ENCODE measurements at regions not wholly inside any gene's neighbourhood (a gene's known extent, or its start where the extent isn't known, plus 50 kb on each side); places are given as distances from the start of the nearest gene placed in this dataset.
A peak's percentile ranks its signal among the peaks of the same experiment; 100 is the strongest.

DNA sequence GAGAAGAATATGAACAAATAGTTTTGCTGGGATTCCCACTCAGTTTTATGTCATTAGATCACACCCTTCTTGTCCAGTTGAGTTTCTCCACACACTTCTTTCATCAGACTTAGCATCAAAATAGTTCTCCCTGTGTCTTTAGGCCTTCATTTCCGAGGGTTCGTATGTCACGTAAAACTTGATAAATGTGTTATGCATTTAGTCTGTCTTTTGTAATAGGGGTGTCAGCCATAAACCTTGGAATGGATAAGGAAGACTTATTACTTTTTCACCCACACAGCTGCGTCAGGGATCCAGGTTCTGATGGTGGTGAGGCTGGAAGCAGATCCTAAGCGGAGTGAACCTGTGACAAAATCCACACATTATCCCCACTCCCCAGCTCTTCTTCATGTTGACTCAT is 246.8 kb downstream of the CD83 start:
- H3K9me3 ChIP-seq (ENCODE audit: control insufficient read depth, insufficient read depth, low read depth, low read length), result no peaks in the 10 kb centered on the region
- H3K4me1 ChIP-seq (ENCODE audit: control insufficient read depth, insufficient read depth, low read length), result no peaks in the 10 kb centered on the region
- ChIA-PET CTCF (no interaction called here), POLR2A (no interaction called here)
- H3K36me3 ChIP-seq (ENCODE audit: control insufficient read depth in 2 of 2, insufficient read depth in 1 of 2, low read length in 2 of 2), result no peaks in the 10 kb centered on the region
- no peak overlapping the region for H3K4me3 ChIP-seq (ENCODE audit: low read depth, low read length)
- H3K27ac ChIP-seq (ENCODE audit: extremely low read depth, low read depth, low read length), result no peak overlapping the region
- TF ChIP-seq ZNF670 (tag by site-specific recombination; IDR thresholded peaks at IDR 0.05; ENCODE audit: low read depth) (no peak), ZNF707 (tag by site-specific recombination; IDR thresholded peaks at IDR 0.05) (no peak), ZNF433 (tag by site-specific recombination; IDR thresholded peaks at IDR 0.05; ENCODE audit: low read depth) (no peak), KLF1 (tag by site-specific recombination; IDR thresholded peaks at IDR 0.05) (no peak), ZNF132 (tag by site-specific recombination; IDR thresholded peaks at IDR 0.05; ENCODE audit: borderline replicate concordance) (no peak), ZNF211 (tag by site-specific recombination; IDR thresholded peaks at IDR 0.05; ENCODE audit: low read depth) (no peak), ZNF623 (tag by site-specific recombination; IDR thresholded peaks at IDR 0.05) (no peak), ZNF426 (tag by site-specific recombination; IDR thresholded peaks at IDR 0.05) (no peak), YY1 (tag by site-specific recombination; IDR thresholded peaks at IDR 0.05) (no peak), ZNF19 (tag by site-specific recombination; IDR thresholded peaks at IDR 0.05; ENCODE audit: low read depth) (no peak)
- TF ChIP-seq, protein P1, sequence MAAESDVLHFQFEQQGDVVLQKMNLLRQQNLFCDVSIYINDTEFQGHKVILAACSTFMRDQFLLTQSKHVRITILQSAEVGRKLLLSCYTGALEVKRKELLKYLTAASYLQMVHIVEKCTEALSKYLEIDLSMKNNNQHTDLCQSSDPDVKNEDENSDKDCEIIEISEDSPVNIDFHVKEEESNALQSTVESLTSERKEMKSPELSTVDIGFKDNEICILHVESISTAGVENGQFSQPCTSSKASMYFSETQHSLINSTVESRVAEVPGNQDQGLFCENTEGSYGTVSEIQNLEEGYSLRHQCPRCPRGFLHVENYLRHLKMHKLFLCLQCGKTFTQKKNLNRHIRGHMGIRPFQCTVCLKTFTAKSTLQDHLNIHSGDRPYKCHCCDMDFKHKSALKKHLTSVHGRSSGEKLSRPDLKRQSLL (tag by site-specific recombination; IDR thresholded peaks at IDR 0.05), result no peak
- TF ChIP-seq, protein P2, sequence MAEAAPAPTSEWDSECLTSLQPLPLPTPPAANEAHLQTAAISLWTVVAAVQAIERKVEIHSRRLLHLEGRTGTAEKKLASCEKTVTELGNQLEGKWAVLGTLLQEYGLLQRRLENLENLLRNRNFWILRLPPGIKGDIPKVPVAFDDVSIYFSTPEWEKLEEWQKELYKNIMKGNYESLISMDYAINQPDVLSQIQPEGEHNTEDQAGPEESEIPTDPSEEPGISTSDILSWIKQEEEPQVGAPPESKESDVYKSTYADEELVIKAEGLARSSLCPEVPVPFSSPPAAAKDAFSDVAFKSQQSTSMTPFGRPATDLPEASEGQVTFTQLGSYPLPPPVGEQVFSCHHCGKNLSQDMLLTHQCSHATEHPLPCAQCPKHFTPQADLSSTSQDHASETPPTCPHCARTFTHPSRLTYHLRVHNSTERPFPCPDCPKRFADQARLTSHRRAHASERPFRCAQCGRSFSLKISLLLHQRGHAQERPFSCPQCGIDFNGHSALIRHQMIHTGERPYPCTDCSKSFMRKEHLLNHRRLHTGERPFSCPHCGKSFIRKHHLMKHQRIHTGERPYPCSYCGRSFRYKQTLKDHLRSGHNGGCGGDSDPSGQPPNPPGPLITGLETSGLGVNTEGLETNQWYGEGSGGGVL (tag by site-specific recombination; IDR thresholded peaks at IDR 0.05), result no peak
- TF ChIP-seq, protein P3, sequence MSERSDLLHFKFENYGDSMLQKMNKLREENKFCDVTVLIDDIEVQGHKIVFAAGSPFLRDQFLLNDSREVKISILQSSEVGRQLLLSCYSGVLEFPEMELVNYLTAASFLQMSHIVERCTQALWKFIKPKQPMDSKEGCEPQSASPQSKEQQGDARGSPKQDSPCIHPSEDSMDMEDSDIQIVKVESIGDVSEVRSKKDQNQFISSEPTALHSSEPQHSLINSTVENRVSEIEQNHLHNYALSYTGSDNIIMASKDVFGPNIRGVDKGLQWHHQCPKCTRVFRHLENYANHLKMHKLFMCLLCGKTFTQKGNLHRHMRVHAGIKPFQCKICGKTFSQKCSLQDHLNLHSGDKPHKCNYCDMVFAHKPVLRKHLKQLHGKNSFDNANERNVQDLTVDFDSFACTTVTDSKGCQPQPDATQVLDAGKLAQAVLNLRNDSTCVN (tag by site-specific recombination; optimal IDR thresholded peaks at IDR 0.05), result no peak
- TF ChIP-seq, protein P4, sequence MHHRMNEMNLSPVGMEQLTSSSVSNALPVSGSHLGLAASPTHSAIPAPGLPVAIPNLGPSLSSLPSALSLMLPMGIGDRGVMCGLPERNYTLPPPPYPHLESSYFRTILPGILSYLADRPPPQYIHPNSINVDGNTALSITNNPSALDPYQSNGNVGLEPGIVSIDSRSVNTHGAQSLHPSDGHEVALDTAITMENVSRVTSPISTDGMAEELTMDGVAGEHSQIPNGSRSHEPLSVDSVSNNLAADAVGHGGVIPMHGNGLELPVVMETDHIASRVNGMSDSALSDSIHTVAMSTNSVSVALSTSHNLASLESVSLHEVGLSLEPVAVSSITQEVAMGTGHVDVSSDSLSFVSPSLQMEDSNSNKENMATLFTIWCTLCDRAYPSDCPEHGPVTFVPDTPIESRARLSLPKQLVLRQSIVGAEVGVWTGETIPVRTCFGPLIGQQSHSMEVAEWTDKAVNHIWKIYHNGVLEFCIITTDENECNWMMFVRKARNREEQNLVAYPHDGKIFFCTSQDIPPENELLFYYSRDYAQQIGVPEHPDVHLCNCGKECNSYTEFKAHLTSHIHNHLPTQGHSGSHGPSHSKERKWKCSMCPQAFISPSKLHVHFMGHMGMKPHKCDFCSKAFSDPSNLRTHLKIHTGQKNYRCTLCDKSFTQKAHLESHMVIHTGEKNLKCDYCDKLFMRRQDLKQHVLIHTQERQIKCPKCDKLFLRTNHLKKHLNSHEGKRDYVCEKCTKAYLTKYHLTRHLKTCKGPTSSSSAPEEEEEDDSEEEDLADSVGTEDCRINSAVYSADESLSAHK (tag by site-specific recombination; IDR thresholded peaks at IDR 0.05), result no peak

DNA sequence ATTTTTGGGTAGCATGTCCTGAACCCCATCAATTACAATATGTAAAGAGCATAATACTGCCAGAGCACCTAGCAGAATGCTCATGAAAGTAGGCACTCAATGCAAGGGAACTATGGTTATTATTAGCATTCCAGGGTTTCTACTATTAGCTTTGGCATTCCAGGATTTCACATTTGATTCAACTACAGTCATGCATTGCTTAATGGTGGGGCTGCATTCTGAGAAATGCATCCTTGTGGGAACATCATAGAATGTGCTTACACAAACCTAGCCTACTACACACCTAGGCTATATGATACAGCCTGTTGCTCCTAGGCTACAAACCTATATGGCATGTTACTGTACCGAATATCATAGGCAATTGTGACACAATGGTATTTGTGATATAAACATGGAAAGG is 247.8 kb downstream of the CD83 start:
- H3K36me3 ChIP-seq (ENCODE audit: control insufficient read depth in 2 of 2, insufficient read depth in 1 of 2, low read length in 2 of 2), result no peaks in the 10 kb centered on the region
- no peak overlapping the region for H3K27ac ChIP-seq (ENCODE audit: extremely low read depth, low read depth, low read length)
- H3K4me3 ChIP-seq (ENCODE audit: low read depth, low read length), result no peak overlapping the region
- CTCF ChIA-PET, result no interaction called here
- peak; percentile 46; the same call in 1 of the 2 replicates for TF ChIP-seq SCRT2 (tag by site-specific recombination; IDR thresholded peaks at IDR 0.05)
- TF ChIP-seq ZNF843 (tag by site-specific recombination; IDR thresholded peaks at IDR 0.05), result no peak
- no peaks in the 10 kb centered on the region for H3K4me1 ChIP-seq (ENCODE audit: control insufficient read depth, insufficient read depth, low read length)
- H3K9me3 ChIP-seq (ENCODE audit: control insufficient read depth, insufficient read depth, low read depth, low read length), result no peaks in the 10 kb centered on the region
- POLR2A ChIA-PET, result no interaction called here

DNA sequence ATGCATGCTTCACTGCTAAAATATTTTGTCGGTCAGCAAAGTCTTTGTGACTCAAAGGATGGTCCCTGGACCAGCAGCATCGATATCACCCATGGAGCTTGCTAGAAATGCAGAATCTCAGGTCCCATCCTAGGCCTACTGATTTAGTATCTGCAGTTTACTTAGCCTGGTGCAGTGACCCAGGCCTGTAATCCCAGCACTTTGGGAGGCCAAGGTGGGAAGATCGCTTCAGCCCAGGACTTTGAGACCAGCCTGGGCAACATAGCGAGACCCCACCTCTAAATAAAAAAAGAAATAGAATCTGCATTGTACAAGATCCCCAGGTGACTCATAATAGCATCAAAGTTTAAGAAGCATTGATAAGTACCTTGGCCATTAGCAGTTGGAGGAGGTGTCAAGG is 248.7 kb downstream of the CD83 start:
- POLR2A ChIA-PET, result no interaction called here
- CTCF ChIA-PET, result no interaction called here
- Histone ChIP-seq H3K4me3 (ENCODE audit: low read depth, low read length) (no peak overlapping the region), H3K4me1 (ENCODE audit: control insufficient read depth, insufficient read depth, low read length) (no peaks in the 10 kb centered on the region), H3K9me3 (ENCODE audit: control insufficient read depth, insufficient read depth, low read depth, low read length) (no peaks in the 10 kb centered on the region), H3K27ac (ENCODE audit: extremely low read depth, low read depth, low read length) (no peak overlapping the region), H3K36me3 (ENCODE audit: control insufficient read depth in 2 of 2, insufficient read depth in 1 of 2, low read length in 2 of 2) (no peaks in the 10 kb centered on the region)
- TF ChIP-seq ZNF112 (tag by site-specific recombination; IDR thresholded peaks at IDR 0.05) (no peak), ZNF391 (tag by site-specific recombination; IDR thresholded peaks at IDR 0.05; ENCODE audit: borderline replicate concordance, low read depth) (no peak), ZNF133 (tag by site-specific recombination; IDR thresholded peaks at IDR 0.05) (no peak), ZNF830 (tag by site-specific recombination; IDR thresholded peaks at IDR 0.05; ENCODE audit: low read depth) (no peak), HOXD13 (CRISPR knock-in tag; IDR thresholded peaks at IDR 0.05; ENCODE audit: borderline replicate concordance) (no peak), ZNF354C (tag by site-specific recombination; IDR thresholded peaks at IDR 0.05; ENCODE audit: borderline replicate concordance, low read depth) (no peak), ZNF701 (tag by site-specific recombination; IDR thresholded peaks at IDR 0.05) (no peak)
- TF ChIP-seq, protein P5, sequence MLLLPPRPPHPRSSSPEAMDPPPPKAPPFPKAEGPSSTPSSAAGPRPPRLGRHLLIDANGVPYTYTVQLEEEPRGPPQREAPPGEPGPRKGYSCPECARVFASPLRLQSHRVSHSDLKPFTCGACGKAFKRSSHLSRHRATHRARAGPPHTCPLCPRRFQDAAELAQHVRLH (tag by site-specific recombination; IDR thresholded peaks at IDR 0.05), result no peak
- TF ChIP-seq, protein P6, sequence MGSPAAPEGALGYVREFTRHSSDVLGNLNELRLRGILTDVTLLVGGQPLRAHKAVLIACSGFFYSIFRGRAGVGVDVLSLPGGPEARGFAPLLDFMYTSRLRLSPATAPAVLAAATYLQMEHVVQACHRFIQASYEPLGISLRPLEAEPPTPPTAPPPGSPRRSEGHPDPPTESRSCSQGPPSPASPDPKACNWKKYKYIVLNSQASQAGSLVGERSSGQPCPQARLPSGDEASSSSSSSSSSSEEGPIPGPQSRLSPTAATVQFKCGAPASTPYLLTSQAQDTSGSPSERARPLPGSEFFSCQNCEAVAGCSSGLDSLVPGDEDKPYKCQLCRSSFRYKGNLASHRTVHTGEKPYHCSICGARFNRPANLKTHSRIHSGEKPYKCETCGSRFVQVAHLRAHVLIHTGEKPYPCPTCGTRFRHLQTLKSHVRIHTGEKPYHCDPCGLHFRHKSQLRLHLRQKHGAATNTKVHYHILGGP (tag by site-specific recombination; IDR thresholded peaks at IDR 0.05), result no peak
